Neural cell (in vitro differentiated cells): ENCODE measurements at regions not wholly inside any gene's neighbourhood (a gene's known extent, or its start where the extent isn't known, plus 50 kb on each side); places are given as distances from the start of the nearest gene placed in this dataset.

Experiments
- EP300 ChIP-seq: fragments of 450-650 bp; conservative IDR thresholded peaks from 2 replicates; pipeline ENCODE4 v1.6.1; 2014; ENCODE audit warnings: antibody characterized with exemption, mild to moderate bottlenecking, moderate library complexity; ENCODE audit not compliant: poor library complexity, severe bottlenecking
- EZH2 ChIP-seq: fragments of 200-600, 300-800 bp; shearing (Covaris generic), sonication (generic); IDR thresholded peaks from 2 replicates; pipeline ENCODE4 v1.6.1; 2014; ENCODE audit warnings: antibody characterized with exemption, low read length, borderline replicate concordance, mild to moderate bottlenecking; ENCODE audit not compliant: insufficient read depth, poor library complexity, severe bottlenecking
- MXI1 ChIP-seq: fragments of 450-650 bp; conservative IDR thresholded peaks from 2 replicates; pipeline ENCODE4 v1.6.1; 2014; ENCODE audit warnings: antibody characterized with exemption, mild to moderate bottlenecking; ENCODE audit not compliant: poor library complexity, severe bottlenecking
- POLR2AphosphoS5 ChIP-seq: IDR thresholded peaks from 2 replicates; pipeline ENCODE4 v1.6.1; 2012
- RAD21 ChIP-seq: fragments of 450-650 bp; conservative IDR thresholded peaks from 2 replicates; pipeline ENCODE4 v1.6.1; 2014; ENCODE audit warnings: antibody characterized with exemption, mild to moderate bottlenecking, moderate library complexity
- SMC3 ChIP-seq: fragments of 450-650 bp; conservative IDR thresholded peaks from 2 replicates; pipeline ENCODE4 v1.6.1; 2014; ENCODE audit warnings: antibody characterized with exemption, mild to moderate bottlenecking, moderate library complexity; ENCODE audit not compliant: poor library complexity
- TF ChIP-seq, protein P1 (sequence below): fragments of 450-650 bp; IDR thresholded peaks from 2 replicates; pipeline ENCODE4 v1.5.1; 2014; ENCODE audit warnings: antibody characterized with exemption, mild to moderate bottlenecking, moderate library complexity; ENCODE audit not compliant: poor library complexity, severe bottlenecking
- TF ChIP-seq, protein P2 (sequence below): IDR thresholded peaks from 2 replicates; pipeline ENCODE4 v1.6.1; 2012; ENCODE audit warnings: borderline replicate concordance

DNA sequence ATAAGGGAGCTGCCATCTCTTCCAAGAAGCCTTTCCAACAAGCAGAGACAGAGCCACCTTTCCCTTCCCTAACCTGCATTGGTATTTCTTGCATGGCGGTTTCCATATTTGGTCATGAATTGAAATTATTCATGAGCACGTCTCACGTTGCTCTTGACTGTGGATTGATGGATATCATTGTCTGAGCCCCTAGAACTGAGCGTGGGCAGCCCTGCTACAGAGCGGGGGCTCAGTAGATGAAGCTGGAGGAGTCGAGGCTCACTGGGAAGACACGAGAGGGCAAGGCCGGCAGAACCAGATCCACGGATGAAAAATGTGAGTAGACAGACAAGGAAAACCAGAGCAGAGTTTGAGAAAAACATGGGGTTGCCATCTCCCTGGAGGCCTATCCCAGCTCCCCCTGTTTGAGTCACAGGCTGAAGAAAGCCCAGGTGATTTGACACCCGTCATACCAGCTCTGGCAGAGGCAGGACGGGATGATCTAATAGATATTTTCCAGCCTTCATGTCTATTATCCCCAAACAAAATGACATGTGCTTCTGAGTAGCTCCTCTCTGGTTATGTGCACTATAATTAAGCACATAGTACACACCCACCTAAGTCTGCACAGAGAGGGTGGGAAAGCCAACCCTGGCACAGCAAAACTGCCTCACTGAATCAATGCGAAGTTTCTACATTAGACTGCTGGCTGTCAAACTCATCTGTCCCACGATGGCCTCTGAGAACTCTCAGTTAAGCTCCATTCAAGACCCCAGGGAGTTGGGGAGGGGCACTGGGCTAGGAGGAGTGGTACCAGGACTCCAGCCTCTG lies 363.5 kb upstream of the KLHL29 start:
- TF ChIP-seq, protein P1, sequence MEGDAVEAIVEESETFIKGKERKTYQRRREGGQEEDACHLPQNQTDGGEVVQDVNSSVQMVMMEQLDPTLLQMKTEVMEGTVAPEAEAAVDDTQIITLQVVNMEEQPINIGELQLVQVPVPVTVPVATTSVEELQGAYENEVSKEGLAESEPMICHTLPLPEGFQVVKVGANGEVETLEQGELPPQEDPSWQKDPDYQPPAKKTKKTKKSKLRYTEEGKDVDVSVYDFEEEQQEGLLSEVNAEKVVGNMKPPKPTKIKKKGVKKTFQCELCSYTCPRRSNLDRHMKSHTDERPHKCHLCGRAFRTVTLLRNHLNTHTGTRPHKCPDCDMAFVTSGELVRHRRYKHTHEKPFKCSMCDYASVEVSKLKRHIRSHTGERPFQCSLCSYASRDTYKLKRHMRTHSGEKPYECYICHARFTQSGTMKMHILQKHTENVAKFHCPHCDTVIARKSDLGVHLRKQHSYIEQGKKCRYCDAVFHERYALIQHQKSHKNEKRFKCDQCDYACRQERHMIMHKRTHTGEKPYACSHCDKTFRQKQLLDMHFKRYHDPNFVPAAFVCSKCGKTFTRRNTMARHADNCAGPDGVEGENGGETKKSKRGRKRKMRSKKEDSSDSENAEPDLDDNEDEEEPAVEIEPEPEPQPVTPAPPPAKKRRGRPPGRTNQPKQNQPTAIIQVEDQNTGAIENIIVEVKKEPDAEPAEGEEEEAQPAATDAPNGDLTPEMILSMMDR, result no peak
- no peak for TF ChIP-seq RAD21
- TF ChIP-seq, protein P2, sequence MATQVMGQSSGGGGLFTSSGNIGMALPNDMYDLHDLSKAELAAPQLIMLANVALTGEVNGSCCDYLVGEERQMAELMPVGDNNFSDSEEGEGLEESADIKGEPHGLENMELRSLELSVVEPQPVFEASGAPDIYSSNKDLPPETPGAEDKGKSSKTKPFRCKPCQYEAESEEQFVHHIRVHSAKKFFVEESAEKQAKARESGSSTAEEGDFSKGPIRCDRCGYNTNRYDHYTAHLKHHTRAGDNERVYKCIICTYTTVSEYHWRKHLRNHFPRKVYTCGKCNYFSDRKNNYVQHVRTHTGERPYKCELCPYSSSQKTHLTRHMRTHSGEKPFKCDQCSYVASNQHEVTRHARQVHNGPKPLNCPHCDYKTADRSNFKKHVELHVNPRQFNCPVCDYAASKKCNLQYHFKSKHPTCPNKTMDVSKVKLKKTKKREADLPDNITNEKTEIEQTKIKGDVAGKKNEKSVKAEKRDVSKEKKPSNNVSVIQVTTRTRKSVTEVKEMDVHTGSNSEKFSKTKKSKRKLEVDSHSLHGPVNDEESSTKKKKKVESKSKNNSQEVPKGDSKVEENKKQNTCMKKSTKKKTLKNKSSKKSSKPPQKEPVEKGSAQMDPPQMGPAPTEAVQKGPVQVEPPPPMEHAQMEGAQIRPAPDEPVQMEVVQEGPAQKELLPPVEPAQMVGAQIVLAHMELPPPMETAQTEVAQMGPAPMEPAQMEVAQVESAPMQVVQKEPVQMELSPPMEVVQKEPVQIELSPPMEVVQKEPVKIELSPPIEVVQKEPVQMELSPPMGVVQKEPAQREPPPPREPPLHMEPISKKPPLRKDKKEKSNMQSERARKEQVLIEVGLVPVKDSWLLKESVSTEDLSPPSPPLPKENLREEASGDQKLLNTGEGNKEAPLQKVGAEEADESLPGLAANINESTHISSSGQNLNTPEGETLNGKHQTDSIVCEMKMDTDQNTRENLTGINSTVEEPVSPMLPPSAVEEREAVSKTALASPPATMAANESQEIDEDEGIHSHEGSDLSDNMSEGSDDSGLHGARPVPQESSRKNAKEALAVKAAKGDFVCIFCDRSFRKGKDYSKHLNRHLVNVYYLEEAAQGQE, result no peak
- no peak for TF ChIP-seq SMC3
- no peak for TF ChIP-seq EZH2
- TF ChIP-seq POLR2AphosphoS5, result no peak
- TF ChIP-seq MXI1, result no peak
- TF ChIP-seq EP300, result no peak
